GF-D8 (cell line): ENCODE measurements at regions not wholly inside any gene's neighbourhood (a gene's known extent, or its start where the extent isn't known, plus 50 kb on each side); places are given as distances from the start of the nearest gene placed in this dataset.

Experiments
- DNase-seq: peaks from one replicate; lab custom pipeline; 2025; lab: John Stamatoyannopoulos, UW

GRCh38 chr17:17398188-17398942, 78.4 kb upstream of the MED9 start:
- DNase-seq: no peak

DNA sequence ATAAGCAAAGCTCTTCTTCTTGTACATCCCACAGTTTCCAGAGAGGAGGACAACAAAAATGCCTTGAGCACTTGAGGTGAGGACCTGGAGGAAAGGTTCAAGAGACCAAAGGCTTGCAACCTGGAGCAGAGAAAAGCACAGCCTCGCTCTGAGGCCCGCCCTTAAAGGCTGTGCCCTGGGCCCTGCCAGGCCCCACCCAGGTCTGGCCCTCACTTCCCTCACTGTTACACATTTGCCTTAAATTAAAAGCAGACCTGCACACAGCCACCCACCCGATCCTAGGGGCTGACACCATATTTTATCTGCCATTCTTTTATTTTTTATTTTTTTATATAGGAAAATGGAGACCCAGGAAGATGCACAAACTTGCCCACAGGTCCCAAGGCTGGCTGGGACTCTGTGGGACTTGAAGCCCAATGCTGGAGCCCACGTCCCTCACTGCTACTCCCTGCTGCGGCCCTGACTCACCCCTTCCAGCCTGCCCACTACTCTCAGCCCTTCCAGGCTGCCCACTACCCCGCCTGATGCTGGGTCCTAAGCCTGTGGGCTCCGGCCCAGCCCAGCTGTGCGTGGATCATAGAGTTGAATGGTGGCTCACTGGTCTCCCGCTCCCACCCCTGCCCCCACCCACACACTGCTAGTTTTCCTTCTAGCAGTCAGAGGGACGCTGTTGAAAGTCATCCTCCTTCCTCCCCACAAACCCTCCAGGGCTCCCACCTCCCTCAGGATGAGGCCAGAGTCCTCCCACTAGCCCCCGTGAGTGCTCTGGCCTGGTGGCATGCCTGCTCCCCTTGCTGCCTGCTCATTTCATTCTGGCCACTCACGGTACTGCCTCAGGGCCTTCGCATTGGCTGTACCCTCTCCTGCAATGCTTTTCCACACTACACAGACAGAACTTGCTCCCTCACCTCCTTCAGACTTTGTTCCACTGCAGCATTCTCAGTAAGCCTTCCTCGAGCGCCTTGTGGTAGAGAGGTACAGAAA, 77.6 kb upstream of the MED9 start:
- DNase-seq: no peak

GRCh38 chr17:17400070-17400469, 76.7 kb upstream of the MED9 start:
- no peak for DNase-seq

DNA sequence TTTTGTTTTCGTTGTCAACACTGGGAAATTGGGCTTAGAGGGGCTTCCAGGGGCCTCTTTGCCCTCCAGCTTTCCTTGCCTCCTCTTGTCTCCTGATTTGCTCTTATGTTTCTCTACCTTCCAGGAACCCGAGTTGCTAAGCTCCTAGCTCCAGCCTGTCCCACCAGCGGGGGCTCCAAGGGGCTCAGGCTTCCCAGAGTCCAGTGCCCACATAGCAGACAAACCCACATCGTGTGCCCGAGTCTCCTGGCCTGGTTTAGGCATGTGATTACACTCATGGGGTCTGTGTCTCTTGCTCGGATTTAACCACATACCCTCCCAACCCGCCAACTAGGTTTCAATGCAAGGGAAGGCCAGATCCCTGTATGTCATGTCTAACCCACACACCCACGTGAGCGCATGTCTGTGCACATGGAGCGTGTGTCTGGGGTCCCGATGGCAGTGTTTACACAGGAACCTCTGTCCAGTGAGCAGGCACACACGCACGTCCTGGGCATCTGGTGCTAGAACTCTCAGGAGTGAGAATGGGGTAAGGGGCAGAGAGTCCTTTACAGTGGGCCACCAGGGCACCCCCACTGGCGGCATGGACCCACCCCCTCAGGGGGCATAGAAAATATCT, 76.1 kb upstream of the MED9 start:
- no peak for DNase-seq

GRCh38 chr17:17401271-17401781, 75.5 kb upstream of the MED9 start:
- no peak for DNase-seq

- no peak for DNase-seq
Measured at GRCh38 chr17:17402558-17402957, 74.2 kb upstream of the MED9 start.

DNA sequence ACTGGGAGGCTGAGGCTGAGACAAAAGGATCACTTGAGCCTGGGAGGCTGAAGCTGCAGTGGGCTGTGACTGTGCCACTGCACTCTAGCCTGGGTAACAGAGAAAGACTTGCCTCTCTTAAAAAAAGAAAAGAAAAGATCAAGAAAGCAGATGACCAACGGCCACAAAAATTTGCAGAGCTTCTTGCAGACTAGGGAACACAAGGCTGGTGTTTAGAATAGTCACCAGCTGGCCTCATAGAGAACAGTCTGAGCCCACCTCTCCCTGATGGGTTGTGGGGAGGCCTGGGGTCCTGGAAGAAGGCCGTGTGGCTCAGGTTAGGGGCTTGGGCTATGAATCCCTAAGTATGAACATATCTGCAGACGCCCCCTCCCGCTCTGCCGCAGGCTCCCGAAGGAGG, 73.7 kb upstream of the MED9 start:
- no peak for DNase-seq

GRCh38 chr17:17403899-17404576, 72.8 kb upstream of the MED9 start:
- DNase-seq: peak; percentile 47

- DNase-seq: no peak
Measured at GRCh38 chr17:17405673-17406072, 71.1 kb upstream of the MED9 start.

DNA sequence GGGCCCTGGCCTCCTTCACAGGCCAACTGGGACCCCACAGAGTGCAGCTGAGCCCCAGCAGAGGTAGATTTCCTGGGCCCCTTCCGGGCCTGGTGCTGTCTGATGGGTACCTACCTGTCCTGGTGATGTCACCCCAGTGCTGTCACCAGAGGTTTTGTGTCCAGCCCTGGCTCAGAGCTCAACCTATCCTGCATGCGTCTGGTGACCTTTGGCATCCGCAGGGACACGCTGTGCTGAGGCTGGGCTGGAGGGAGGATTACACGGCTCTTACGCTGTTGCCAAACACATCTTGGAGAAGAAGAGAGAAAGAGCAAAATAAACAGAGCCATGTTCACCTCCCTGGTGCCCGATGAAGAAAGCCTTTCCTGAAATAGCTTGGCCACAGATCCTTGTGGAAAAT, 70.6 kb upstream of the MED9 start:
- no peak for DNase-seq

- DNase-seq: no peak
Measured at GRCh38 chr17:17408236-17408794, 68.5 kb upstream of the MED9 start.

DNA sequence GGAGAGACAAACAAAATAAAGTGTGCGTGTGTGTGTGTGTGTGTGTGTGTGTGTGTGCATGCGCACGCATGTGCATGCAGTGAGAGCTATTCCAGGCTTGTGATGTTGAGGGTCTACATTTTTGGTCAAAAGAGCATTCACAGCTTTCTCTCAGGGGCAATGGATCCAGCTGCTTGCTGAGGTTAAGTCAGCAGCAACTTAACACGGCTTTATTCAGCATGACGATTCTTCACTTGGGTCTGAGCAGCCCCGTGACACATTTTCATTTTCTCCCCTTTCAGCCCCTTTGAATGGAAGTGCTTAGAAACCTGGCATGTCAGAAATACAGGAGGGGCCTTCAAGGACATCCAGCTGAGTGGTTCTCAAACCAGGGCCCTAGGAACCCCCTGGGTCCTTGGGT, 66.4 kb upstream of the MED9 start:
- no peak for DNase-seq

- no peak for DNase-seq
Measured at GRCh38 chr17:17411692-17412091, 65.1 kb upstream of the MED9 start.

DNA sequence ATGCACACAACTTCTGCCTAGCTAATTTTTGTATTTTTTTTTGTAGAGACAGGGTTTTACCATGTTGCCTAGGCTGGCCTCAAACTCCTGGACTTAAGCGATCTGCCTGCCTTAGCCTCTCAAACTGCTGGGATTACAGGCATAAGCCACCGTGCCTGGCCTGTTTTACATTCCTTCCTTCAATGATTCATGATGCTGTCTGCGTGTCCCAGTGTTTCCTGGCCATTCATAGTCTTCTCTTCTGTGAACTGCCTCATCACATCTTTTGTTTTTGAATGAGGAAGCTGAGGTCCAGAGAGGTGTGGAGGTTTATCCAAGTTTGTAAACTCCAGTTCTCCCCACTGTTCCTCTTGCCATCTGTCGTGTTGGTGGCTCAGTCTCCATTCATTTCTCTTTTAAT, 64.5 kb upstream of the MED9 start:
- no peak for DNase-seq

- DNase-seq: no peak
Measured at GRCh38 chr17:17413215-17413792, 63.5 kb upstream of the MED9 start.

GRCh38 chr17:17413821-17414220, 63.0 kb upstream of the MED9 start:
- DNase-seq: no peak

- DNase-seq: no peak
Measured at GRCh38 chr17:17414341-17414805, 62.4 kb upstream of the MED9 start.

DNA sequence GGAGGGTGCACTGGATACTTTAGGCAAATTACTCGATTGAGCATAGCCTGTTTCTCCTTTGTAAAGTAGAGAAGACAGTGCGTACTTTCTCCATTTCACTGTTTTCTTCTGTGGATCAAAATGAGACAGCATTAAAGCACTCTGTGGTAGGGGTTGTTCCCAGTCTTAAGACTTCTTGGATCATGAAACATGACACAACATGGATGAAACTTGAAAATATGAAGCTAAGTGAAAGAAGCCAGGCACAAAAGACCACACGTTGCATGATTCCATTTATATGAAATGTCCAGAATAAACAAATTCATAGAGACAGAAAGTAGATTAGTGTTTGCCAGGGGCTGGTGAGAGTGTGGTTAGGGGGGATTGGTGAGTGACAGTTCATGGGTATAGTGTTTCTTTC, 61.8 kb upstream of the MED9 start:
- no peak for DNase-seq

- DNase-seq: peak; percentile 27
Measured at GRCh38 chr17:17416007-17416399, 60.8 kb upstream of the MED9 start.

DNA sequence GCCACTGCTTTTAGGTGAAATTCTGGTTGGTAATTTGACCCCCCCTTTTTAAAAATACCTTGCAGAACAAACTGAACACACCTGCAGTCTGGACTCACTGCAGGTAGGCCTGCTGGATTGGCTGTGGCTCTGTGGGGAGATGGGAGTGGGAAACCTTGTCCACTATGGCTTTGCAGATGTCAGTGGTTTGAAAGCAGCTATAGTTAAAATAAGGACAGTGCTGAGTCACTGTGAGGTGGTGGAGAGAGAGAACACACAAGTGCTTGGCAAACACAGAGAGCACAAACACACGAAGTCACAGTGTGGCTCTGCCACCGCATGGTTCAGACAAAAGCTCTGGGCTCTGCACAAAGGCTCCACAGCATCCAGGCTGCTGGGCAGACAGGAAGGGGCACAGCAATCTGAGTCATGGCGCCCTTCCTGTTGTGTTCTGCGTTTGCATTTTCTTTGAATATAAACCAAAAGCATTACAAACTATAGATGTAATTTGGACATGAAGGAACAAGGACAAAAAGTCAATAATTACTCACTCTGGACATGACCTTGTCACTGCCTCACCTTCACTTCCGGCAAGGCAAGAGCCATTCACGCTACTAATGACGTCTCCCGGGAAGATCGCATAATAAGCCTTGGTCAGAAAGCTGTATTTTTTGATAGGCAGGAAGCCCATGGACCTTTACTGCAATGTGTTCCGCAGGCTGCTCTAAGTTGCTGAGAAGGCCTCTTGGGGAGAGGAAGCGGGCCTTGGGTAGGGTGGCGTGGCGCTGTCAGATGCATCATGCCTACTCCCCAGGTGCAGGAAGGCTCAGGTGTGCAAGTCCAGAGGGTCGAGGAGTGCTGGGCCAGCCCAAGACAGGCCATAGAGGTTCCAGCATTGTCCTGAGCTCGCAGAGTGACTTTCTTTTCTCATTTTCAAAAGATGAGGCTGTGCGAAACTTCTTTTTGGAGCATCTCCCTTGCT, 60.1 kb upstream of the MED9 start:
- no peak for DNase-seq
